HCT116 (cell line): ENCODE measurements at regions not wholly inside any gene's neighbourhood (a gene's known extent, or its start where the extent isn't known, plus 50 kb on each side); places are given as distances from the start of the nearest gene placed in this dataset.

Source experiments
- EZH2 ChIP-seq: fragments of 200-600 bp; sonication (generic); IDR thresholded peaks from 2 replicates; pipeline ENCODE4 v1.6.1; 2017; ENCODE audit warnings: antibody characterized with exemption, mixed run types
- POLR2A ChIP-seq: IDR thresholded peaks from 2 replicates; pipeline ENCODE4 v1.7.0; 2011; ENCODE audit warnings: borderline replicate concordance; ENCODE audit not compliant: insufficient read depth, insufficient read length; ENCODE audit errors: extremely low read depth
- ZNF274 ChIP-seq: fragments of 200-500 bp; sonication (Bioruptor generic); IDR thresholded peaks from 2 replicates; pipeline ENCODE4 v1.6.1; 2014; ENCODE audit warnings: mild to moderate bottlenecking, low read depth, low read length, inconsistent platforms
- TF ChIP-seq, protein P1 (sequence below), 3 experiments: fragments of 200-600 bp in 1 of 3; sonication (generic) in 1 of 3; IDR thresholded peaks in 2 of 3; conservative IDR thresholded peaks in 1 of 3; 2 replicates each; pipeline ENCODE4 v1.5.1; 2012 to 2017; ENCODE audit warnings: low read depth in 2 of 3, low read length in 2 of 3, antibody characterized with exemption in 1 of 3, borderline replicate concordance in 1 of 3, control low read depth in 1 of 3, mild to moderate bottlenecking in 1 of 3, mixed read lengths in 1 of 3, mixed run types in 1 of 3, moderate library complexity in 1 of 3; ENCODE audit not compliant: insufficient read depth in 1 of 3

DNA sequence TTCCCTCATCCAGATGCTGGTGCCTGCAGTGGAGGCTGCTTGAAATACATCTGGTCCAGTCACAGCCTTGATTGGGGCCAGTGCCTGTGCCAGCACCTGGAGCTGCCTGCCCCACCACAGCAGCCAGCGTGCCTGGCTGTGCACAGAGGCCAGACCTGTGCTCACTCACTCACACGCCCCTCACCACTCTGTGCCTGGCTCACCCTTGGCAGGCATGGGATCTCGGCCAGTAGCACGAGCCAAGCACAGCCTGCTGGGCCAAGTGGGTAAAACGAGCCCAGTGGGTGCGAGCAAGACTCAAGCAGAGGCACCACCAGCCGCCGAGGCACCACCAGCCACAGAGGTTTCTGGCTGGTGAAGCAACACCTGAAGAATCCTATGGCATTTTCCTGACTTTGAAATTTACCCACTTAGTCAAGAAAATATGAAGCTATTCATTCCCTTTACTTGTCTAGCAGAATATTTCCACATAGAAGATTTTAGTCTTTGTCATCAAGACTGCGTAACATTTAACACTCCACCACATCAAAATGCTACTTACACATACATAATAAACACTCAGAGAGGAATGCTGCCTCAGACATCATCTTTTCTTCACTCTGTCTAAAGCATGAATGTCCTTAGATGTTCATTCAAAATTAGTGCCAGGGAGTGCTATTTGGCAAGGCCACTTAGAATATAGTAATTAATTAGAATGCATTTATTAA is 424.3 kb upstream of the FAT3 start:
- TF ChIP-seq POLR2A (no peak), ZNF274 (no peak), EZH2 (no peak)
- TF ChIP-seq, protein P1, sequence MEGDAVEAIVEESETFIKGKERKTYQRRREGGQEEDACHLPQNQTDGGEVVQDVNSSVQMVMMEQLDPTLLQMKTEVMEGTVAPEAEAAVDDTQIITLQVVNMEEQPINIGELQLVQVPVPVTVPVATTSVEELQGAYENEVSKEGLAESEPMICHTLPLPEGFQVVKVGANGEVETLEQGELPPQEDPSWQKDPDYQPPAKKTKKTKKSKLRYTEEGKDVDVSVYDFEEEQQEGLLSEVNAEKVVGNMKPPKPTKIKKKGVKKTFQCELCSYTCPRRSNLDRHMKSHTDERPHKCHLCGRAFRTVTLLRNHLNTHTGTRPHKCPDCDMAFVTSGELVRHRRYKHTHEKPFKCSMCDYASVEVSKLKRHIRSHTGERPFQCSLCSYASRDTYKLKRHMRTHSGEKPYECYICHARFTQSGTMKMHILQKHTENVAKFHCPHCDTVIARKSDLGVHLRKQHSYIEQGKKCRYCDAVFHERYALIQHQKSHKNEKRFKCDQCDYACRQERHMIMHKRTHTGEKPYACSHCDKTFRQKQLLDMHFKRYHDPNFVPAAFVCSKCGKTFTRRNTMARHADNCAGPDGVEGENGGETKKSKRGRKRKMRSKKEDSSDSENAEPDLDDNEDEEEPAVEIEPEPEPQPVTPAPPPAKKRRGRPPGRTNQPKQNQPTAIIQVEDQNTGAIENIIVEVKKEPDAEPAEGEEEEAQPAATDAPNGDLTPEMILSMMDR (IDR thresholded peaks at IDR 0.05 in 2 of 3, conservative IDR thresholded peaks at IDR 0.05 in 1 of 3; ENCODE audit: borderline replicate concordance in 1 of 3, insufficient read depth in 1 of 3, low read depth in 2 of 3, low read length in 2 of 3): no peak
